NCI-H82 (cell line): ENCODE measurements at regions not wholly inside any gene's neighbourhood (a gene's known extent, or its start where the extent isn't known, plus 50 kb on each side); places are given as distances from the start of the nearest gene placed in this dataset.

Source experiments
- DNase-seq: peaks from one replicate; lab custom pipeline; 2025; lab: John Stamatoyannopoulos, UW

DNA sequence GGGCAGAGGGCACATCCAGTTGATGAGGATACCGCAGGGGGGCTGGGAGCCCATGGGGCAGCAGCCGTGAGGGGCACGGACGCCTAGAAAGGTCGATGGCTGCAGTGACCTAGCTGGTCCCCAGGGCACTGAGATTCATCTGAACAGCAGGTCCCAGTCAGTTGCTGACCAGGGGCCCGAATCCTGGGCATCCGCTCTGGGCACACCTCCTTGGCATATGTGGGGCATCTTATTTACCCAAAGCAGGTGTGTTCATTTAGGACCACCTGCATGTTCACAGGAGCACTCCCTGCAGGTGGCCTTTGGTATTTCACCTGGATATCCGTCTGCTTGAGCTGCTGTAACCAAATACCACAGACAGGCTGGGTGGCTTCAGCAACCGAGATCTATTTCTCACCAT is 72.0 kb upstream of the ODC1 start:
- DNase-seq = peak; percentile 29

DNA sequence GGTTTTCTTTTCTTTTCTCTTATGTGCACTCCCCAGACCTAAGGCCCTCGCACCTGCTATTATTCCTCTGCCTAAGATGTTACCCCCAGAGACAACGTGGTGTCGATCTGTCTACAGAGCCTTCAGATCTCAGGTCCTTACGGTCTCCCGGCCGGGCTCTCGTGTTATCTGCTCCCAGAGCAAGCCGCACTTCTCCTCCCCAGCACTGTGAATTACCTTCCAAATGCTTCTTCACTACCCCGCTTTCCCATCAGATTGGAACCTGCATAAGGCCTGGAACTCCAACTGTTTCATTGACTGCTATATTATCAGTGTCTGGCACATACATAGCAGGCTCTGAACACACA is 71.2 kb upstream of the ODC1 start:
- no peak for DNase-seq

DNA sequence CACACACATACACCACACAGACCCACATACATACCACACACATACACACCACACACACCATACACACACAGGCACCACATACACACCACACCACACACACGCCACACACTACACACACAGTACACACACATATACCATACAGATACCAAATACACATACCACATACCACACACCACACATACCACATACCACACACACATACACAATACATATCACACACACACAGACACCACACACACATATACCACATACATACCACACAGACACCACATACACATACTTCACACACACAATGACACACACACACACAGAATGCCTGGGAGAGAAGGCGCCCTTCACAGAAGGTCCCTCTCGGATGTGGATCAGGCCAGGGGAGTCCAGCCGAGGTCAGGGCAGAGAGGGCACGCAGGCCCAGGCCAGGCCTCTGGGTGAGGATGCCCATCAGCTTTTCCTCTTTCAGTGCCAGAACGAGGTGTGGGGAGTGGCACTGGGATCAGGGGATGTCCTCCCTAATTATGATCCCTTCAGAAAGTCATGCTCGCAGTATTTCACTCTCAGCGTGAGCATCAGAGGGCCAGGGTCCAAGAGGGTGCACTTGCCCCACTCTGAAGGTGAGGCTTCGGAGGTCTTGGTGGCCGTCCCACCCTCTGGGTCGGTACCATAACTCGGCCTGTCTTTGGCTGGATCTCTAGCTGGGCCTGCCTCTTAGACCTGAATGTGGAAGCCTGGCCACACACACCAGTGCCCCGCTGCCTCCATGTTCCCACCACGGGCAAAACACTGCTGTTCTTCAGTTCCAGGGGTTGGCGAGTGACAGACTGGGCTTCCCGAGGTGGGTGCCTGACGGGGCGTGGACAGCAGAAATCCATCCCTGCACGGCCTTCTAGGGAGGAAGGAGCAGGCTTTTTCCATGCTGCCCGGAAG is 70.6 kb upstream of the ODC1 start:
- no peak for DNase-seq

DNA sequence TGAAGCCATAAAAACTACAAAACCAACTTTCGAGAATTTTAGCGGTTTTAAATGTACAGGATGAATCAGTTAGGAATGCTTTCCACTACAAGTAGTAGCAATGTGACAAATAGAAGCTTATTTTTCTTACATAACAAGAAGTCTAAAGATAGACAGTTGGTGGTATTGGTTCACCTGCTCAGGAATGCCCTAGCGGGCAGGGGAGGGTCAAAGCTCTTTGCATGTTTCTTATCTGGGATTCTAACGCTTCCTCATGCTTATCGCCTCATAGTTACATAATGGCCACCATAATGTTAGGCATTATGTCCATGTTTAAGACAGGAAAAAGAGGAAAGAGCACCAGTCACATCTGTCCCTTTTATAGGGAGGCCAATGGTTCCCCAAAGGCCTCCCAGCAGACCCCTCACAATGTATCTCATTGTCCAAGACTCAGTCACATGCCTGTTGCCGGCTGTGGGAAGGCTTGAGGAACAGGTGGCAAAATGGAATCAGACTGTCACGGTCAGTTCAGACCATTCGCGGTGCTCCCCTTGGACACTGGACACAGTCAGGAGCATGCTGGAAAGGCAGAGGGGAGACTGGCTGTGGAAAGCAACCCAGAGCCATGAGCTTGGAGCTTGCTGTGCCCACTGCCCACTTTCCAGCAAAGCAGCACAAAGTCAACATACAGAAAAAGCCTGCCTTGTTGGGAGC is 69.4 kb upstream of the ODC1 start:
- no peak for DNase-seq

DNA sequence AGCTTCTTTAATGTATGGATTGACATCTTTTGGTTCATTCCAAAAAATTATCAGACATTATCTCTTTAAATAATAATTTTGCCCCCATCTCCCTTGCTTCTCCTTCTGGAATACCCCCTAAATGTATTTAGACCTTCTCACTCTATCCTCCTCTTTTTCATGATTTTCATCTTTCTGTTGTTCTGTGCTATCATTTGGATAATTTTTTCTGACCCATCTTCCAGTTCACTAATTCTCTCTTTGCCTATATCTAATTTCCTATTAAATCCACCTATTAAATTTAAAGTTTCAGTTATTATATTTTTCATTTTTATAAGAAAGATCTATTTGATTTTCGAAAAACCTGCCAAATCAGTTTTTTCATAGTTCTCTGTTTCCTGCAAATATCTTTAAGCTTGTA is 67.8 kb upstream of the ODC1 start:
- no peak for DNase-seq

DNA sequence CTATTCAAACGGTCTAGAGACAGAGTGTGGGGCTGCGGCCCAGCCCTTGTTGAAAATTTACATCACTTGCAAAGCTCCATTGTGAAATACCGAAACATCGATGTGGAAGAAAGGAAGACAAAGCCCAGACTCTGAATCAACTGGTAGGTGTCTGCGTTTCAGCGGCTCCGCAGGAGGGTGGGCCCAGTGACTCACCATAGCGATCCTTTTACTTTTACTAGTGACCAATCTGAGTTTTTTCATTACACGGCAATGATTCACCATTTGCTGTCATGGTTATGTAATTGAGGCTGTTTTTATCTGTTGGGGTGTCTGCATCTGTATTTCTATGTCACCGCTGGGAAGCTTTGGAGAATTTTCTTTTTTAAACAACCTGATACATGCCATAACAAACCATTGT is 66.6 kb upstream of the ODC1 start:
- no peak for DNase-seq

DNA sequence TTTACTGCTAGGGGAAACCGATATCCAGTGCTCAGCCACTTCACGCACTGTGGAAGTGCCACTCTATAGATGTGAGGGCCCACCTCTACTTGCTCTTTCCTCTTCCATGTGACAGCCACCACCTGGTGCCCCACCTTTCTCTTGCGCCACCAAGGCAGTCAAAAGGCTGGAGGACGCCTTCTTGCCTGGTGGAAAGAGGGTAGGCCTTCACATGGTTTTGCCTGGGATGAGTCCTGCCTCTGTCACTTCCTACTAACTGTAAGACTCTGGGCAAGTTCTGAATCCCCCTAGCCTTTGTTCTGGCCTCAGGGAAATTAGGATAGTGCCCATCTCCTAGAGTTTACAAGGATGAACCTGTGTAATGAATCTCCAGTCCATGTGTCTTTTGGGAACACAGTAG is 66.1 kb upstream of the ODC1 start:
- no peak for DNase-seq

DNA sequence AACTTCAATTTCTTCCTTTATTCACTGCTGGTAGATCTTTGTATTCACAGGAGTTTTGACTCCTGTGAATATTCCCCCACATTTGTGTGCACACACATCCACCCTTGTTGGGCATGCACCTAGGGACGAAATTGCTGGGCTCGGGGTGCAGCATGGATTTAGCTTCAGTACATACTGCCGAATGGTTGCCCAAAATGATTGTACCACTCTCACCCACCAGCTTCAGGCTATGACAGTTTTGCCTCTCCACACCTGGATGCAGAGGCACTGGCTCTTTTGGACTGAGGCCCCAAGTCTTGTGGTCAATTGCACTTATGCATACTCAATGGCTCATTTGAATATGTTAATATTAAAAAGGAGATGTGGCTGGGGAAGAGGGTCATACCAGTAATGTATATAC is 65.1 kb upstream of the ODC1 start:
- no peak for DNase-seq

DNA sequence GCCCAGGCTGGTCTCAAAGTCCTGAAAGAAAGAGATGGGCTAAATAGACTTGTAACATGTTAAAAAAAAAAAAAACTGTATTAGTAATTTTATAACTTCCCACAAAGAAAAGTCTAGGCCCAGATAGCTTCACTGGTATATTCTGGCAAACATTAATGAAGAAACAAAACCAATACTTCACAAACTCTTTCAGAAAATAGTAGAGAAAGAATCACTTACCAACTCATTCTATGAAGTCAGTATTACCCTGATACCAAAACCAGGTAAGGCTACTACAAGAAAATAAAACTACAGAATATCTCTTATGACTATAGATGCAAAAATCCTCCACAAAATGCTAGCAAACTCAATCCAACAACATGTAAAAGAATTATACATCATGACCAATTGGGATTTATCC is 59.9 kb upstream of the ODC1 start:
- no peak for DNase-seq

DNA sequence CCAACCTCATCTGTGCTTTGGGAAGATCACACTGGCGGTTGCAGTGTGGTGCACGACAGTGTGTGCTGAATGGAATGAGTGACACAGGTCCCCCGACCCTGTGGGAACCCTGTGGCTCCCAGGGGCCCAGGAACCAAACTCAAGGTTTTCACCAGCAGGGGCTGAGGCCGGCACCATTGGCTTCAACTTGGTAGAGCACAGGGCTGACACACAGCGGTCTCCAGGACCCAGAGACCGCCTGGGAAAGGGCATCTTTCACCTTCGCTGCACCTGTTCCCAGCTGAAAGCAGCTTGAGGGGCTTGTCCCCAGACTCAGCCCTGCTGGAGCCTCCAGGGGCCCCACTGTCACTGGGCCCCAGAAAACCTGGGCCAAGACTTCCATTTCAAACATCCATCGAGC is 59.0 kb upstream of the ODC1 start:
- DNase-seq = no peak

DNA sequence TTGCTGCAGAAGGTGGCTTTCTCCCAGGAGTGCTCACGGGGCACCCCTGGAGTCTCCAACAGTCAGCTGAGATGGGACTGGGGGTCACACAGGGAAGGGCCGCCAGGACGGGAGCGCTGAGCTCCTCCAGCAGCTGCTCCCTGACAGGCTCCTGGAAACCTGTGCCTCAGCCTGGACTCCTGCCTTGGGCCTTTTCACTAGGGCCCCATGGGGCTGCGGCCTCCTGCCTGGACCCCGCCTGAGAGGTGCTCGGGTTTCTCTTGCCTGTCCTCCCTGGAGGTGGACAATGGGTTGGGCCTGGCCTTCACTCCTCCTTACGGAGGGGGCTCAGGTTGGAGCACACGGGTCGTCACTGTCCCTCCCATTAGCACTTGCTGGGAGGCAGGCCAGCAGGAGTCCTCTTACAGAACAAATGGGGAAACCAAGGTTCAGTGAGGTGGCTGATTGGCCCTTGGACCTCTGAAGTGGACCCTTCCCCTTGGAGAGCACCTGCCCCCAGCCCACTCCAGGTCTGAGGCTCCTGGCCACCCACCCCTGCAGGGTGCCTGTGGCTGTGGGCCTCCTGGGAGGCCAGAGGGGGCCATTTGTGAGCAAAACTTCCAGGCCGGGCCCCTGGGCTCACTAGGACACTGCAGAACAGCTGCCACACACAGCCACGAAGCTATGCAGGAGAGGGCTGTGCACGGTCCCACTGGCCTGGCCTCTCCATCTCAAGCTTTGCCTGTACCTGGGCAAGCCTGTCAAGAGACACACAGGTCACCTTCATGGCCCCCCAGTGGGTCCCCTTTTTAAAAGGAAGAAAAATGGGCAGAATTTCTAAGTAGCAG is 57.1 kb upstream of the ODC1 start:
- DNase-seq = no peak

DNA sequence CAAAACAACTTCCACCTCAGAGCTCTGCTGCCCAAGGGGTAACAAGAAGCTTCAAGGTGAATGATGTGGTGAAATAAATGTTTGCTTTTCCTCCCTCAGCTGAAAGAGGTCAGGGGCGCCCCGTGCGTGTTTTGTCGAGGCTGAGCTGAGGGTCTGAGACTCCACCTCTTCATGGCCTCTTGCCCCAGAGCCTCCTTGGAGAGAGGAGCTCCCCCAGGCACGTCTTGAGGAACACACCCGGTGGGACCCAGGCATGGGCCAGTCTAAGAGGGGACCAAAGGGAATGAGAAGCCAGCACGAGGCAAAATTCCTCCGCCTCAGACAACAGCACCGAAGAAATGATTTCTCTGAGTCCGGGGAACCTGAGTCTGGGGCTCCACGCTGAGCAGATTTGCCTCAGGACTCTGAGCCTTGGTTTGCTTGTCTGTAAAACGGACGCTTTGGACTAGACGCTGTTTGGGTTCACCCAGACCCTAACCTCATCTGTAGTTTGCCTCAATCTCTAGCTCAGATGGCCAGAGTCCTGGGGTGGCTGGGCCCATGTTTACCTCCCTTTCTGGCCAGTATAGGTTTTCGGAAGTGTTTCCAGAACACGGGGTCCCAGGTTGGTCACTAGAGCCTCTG is 56.4 kb upstream of the ODC1 start:
- DNase-seq = no peak

DNA sequence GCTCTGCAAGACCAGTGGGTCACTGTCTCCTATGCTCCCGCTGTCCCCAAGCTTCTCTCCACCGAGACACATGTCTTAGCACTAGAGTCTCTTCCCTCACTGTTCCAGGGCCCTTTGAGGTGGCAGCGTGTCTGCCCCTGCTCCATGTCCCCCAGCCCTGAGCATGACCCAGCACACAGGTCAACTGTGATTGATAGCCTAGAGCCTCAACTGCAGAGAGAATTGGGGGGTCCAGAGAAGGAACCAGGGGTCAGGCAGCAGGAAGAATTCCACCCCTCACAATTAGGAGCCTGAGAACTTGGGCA is 54.6 kb upstream of the ODC1 start:
- DNase-seq = no peak

DNA sequence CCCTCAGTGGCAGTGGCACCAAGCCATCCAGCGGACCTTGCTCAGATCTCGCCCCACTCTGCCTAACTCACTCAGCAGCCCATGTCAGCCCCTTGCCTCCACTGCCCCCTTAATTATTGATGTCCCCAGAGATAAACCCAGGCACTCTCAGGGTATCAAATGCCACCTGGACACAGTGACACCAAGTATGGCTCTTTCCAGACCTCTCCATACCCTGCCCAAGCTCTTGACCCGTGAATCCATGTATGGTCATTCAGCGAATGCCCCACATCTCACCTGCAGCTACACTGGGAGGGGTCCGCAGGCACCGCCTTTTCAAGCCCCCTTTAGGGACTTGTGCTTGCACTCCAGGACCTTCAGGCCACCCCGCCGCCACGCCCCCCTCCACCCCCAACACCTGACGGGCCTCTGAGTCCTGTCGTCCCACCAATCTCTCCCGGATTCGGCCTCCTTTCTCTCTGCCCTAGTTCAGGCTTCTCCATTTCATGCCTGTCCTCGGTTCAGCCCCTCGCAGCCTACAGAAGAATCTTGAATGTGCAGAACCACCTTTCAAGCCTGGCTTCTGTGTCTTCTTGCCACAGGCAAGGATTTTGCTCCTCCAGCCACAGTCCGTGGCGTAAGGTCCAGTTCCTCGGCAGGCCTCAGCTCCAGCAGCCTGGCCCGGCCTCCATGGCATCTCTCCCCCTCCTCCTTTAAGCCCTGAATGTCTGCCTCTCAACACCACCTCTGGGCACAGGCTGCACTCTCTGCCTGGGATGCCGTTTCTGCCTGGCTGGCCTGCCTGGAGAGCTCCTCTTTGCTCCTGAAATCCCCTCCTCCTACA is 54.1 kb upstream of the ODC1 start:
- no peak for DNase-seq

DNA sequence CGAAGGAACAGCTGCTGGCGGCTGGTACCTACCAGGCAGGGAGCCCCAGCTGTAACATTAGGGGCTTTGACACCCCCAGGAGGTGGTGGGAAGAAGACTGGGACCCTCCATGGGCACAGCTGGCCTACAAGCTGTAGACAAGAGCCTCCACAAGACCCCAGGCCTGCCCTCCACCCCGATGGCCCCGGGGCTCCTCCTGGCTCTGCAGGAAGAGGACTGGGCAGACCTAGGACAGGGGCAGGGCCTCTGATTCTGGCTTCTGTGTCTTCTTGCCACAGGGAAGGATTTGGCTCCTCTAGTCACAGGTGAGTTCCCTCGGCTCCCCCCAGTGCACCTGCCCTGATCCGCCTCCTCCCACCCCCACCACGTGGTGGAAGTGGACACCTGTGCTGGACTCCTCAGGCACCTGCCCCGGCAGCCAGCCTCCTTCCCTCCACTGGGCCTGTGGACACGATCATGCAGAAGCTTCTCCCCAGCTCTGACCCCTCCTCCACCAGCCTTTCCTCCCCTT is 53.4 kb upstream of the ODC1 start:
- DNase-seq = no peak

DNA sequence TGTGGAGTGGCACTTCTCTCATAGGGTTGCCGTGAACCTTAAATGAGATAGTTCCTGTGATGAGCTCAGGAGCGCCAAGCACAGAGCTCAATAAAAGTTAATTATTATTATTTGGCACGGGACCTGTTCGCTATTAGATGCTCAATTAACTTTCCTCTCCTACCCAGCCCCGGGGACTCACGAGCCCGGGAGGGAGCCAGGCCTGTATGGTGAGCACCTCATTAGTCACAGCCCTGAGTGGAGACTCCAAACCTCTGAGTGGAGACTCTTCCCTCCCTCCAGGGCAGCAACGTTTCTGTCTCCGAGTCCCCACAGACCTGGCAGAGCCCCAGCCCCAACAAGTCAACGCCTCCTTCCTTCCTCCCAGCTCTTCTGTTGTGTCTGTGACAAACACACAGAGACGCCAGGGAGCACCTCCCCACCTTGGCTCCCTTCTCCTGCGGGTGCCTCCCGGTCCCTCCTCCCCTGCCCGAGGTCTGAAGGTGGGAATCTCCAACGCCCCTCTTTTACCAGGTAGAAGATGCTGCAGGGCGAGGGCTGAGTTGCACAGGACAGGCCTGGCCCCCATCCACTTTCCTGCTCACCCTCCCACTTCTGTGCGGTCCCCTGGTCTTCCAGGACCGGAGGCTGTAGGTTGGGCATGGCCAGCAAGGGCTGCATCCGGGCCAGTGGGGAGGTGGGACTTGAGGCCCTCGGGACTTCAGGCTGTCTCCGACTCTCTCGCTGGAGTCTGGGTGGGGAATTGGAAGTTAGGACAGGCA is 52.7 kb upstream of the ODC1 start:
- DNase-seq = no peak

DNA sequence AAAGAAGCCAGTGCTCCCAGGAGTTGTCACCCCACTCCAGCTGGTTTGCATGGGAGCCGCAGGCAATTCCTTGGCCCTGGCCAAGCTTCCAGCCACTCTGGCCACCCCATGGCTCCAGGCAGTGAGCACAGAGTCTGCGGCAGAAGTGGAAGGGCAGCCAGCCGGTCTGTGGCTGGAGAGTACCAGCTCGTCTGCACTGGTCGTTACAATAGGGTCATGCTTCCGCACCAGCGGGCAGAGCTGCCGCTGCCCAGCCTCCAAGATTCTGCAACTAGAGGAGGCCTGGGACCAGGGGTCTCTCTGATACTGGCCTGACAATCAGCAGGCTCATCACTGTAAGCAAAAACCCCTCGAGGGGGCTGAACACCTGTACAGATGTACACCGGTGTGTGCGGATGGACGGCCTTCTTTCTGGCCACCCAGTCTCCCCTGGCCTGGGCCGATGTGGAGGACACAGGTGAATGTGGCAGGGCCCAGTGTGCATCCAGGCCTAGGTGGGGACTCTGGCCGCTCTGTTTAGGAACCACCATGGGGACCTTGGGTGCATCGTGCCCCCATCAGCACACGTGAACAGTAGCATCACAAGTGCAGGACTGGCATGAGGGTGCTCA is 51.9 kb upstream of the ODC1 start:
- no peak for DNase-seq

DNA sequence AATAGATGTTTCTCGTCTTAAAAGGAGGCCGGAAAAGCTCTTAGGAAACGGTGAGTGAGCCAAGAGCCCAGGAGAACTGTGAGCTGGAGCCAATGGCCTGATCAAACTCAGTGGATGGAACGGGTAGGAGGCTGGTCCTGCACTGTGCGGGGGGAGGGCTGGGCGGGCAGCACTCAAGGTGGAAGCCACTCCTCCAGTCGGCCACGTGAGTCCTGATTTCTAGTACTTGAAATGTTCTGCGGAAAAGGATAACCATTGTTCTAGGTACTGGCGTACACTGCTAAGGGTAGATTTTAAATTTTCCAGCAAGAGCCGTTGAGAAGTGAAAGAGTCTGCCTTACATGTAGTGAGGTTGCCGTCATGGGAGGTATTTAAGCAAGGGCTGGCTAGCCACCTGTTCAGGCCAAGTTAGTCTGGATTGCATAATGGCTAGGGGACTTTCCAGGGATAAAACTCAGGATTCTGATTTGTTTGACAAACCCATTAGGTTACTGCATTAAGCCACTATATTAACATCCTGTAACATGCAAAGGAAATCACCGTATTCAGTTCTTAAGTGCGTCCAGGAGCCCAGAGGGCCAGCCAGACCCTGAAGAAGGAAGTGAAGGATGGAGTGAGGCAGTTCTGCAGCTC is 51.3 kb upstream of the ODC1 start:
- DNase-seq = no peak

DNA sequence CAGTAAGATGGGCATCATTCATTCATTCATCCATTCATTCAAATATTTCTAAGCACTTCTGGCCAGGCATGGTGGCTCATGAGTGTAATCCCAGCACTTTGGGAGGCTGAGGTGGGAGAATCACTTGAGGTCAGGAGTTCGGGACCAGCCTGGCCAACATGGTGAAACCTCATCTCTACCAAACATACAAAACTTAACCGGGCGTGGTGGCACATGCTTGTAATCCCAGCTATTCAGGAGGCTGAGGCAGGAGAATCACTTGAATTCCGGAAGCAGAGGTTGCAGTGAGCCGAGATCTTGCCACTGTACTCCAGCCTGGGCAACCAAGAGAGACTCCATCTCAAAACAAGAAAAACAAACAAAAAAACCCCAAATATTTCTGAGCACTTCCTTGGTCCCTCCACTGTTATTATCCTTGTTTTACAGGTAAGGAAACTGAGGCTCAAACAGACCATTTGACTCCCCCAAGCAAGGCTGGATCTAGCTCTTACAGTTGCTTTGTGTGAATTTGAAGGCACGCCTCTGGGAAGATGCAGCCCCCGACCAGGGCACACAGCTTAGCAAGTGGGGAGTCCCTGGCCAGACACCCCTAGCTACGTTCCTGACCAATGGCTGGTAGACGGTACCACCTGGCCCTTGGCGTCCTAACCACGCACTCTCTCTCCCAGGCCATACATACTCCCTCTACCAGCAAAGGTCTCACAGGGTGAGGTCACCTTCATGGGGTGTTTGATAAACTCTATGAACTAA is 50.6 kb upstream of the ODC1 start:
- DNase-seq = no peak
